ENCODE measurements at regions not wholly inside any gene's neighbourhood (a gene's known extent, or its start where the extent isn't known, plus 50 kb on each side); places are given as distances from the start of the nearest gene placed in this dataset.

- no TSS peak for BruUV-seq (replicated peaks)
- dilution Hi-C loops (cut with HindIII; ENCODE audit: low sequenced_read_pairs, unreplicated experiment) (no loop called here), in situ Hi-C loops (cut with MboI; ENCODE audit: low sequenced_read_pairs) (no loop called here), intact Hi-C loops (cut with micrococcal nuclease) (no loop called here)
- TF ChIP-seq NFE2L2 (IDR thresholded peaks at IDR 0.05; ENCODE audit: low read depth, low read length) (no peak), RAD21 (IDR thresholded peaks at IDR 0.05; ENCODE audit: low read length) (no peak), RFX5 (IDR thresholded peaks at IDR 0.05; ENCODE audit: low read depth, low read length) (no peak), BHLHE40 (IDR thresholded peaks at IDR 0.05; ENCODE audit: low read depth, low read length) (no peak)
- ChIA-PET POLR2A (ENCODE audit: unreplicated experiment) (no interaction called here), CTCF (no interaction called here)
- Histone ChIP-seq H2BK15ac (ENCODE audit: low read depth, low read length) (no peak overlapping the region), H2AFZ (replicated peaks; ENCODE audit: low read length, poor library complexity) (no peak overlapping the region), H3K14ac (replicated peaks; ENCODE audit: low read depth, low read length) (no peak overlapping the region), H2AK9ac (replicated peaks; ENCODE audit: low read depth, low read length, poor library complexity) (no peak overlapping the region), H4K5ac (ENCODE audit: low read depth, low read length) (no peak overlapping the region), H3K4me1 (ENCODE audit: control insufficient read depth, insufficient read depth, low read length) (no peaks in the 10 kb centered on the region), H3K56ac (ENCODE audit: extremely low read depth, insufficient read depth, low read length) (no peak overlapping the region), H3K4me2 (ENCODE audit: low read depth, low read length) (no peak overlapping the region), H3K18ac (ENCODE audit: low read depth, low read length) (no peak overlapping the region), H3K9me1 (ENCODE audit: insufficient read depth, low read length) (no peaks in the 10 kb centered on the region), H3K36me3 (ENCODE audit: control insufficient read depth, insufficient read depth, low read length) (no peaks in the 10 kb centered on the region), H3K79me1 (ENCODE audit: low read depth in 1 of 2, low read length in 2 of 2) (no peaks in the 10 kb centered on the region), H3K23ac (ENCODE audit: low read depth, low read length) (no peak overlapping the region), H2AK5ac (ENCODE audit: low read depth, low read length) (no peak overlapping the region), H2BK20ac (ENCODE audit: low read depth, low read length) (no peak overlapping the region), H3K9me3 (ENCODE audit: control insufficient read depth, insufficient read depth, low read length) (no peaks in the 10 kb centered on the region), H3K4me3 (ENCODE audit: insufficient read depth, low read depth, low read length) (no peak overlapping the region), H4K20me1 (ENCODE audit: insufficient read depth, low read length) (no peaks in the 10 kb centered on the region), H2BK120ac (ENCODE audit: low read depth, low read length) (no peak overlapping the region), H4K91ac (ENCODE audit: insufficient read depth, low read depth, low read length) (no peak overlapping the region), H3K4ac (ENCODE audit: low read depth, low read length) (no peak overlapping the region), H3K9ac (ENCODE audit: low read depth, low read length) (no peak overlapping the region), H3K27ac (ENCODE audit: insufficient read depth, low read length) (no peak overlapping the region), H4K8ac (ENCODE audit: low read depth in 2 of 2, low read length in 2 of 2) (no peak overlapping the region), H2BK5ac (ENCODE audit: low read depth, low read length, poor library complexity, severe bottlenecking) (no peak overlapping the region), H3K27me3 (ENCODE audit: control insufficient read depth, insufficient read depth, low read length) (no peaks in the 10 kb centered on the region; the same call in 1 of the 2 replicates)
- no CpG with 5 or more reads among the region's 1 CpG for WGBS, 2 experiments (ENCODE audit: extremely low coverage in 2 of 2, insufficient read length in 1 of 2)
- no peak for DNase-seq
- ATAC-seq (ENCODE audit: low read depth): no peak
Observed at GRCh38 chrX:46254641-46255040, 290.6 kb downstream of the ZNF674 start.

Measured in IMR-90 (cell line).